GM18868 (cell line): ENCODE measurements at regions not wholly inside any gene's neighbourhood (a gene's known extent, or its start where the extent isn't known, plus 50 kb on each side); places are given as distances from the start of the nearest gene placed in this dataset.
A peak's percentile ranks its signal among the peaks of the same experiment; 100 is the strongest.
"Not testable (repeated sequence)": the region's sequence is repeated elsewhere in the genome, so short reads cannot be mapped to it uniquely, and the experiment has no call there.

ENCODE experiments used
- ATAC-seq: cut with Tn5 transposase; IDR thresholded peaks from one replicate; pipeline ENCODE4 v1.9.1; 2021; ENCODE audit warnings: mild to moderate bottlenecking, moderate library complexity; ENCODE audit not compliant: unreplicated experiment

GRCh38 chr14:39628087-39628486, 195.9 kb upstream of the FBXO33 start:
- ATAC-seq = no peak

- no peak for ATAC-seq
These were observed 194.7 kb upstream of the FBXO33 start for GRCh38 chr14:39626589-39627576.

- ATAC-seq = no peak
These were observed 189.4 kb upstream of the FBXO33 start for GRCh38 chr14:39621678-39622077.

- ATAC-seq = no peak
These were observed 189.0 kb upstream of the FBXO33 start for GRCh38 chr14:39621223-39621622.

GRCh38 chr14:39617537-39617936, 185.3 kb upstream of the FBXO33 start:
- no peak for ATAC-seq

GRCh38 chr14:39615352-39615751, 183.1 kb upstream of the FBXO33 start:
- no peak for ATAC-seq

GRCh38 chr14:39614297-39614923, 182.2 kb upstream of the FBXO33 start:
- ATAC-seq = no peak

- no peak for ATAC-seq
These were observed 176.9 kb upstream of the FBXO33 start for GRCh38 chr14:39609119-39609518.

- ATAC-seq = no peak
These were observed 175.7 kb upstream of the FBXO33 start for GRCh38 chr14:39607978-39608377.

- no peak for ATAC-seq
These were observed 171.7 kb upstream of the FBXO33 start for GRCh38 chr14:39603942-39604341.

GRCh38 chr14:39593377-39593776, 161.1 kb upstream of the FBXO33 start:
- no peak for ATAC-seq

GRCh38 chr14:39592116-39592789, 160.0 kb upstream of the FBXO33 start:
- no peak for ATAC-seq

GRCh38 chr14:39589882-39590281, 157.6 kb upstream of the FBXO33 start:
- ATAC-seq = not testable (repeated sequence)

- ATAC-seq = no peak
These were observed 149.9 kb upstream of the FBXO33 start for GRCh38 chr14:39582028-39582654.

GRCh38 chr14:39581474-39581873, 149.2 kb upstream of the FBXO33 start:
- no peak for ATAC-seq

- no peak for ATAC-seq
These were observed 148.5 kb upstream of the FBXO33 start for GRCh38 chr14:39580696-39581095.

- no peak for ATAC-seq
These were observed 144.5 kb upstream of the FBXO33 start for GRCh38 chr14:39576736-39577135.

- ATAC-seq = no peak
These were observed 144.0 kb upstream of the FBXO33 start for GRCh38 chr14:39576258-39576657.

GRCh38 chr14:39568809-39569538, 136.7 kb upstream of the FBXO33 start:
- peak; percentile 78 for ATAC-seq

- ATAC-seq = no peak
These were observed 134.6 kb upstream of the FBXO33 start for GRCh38 chr14:39566795-39567194.
